Small intestine (tissue), 7 donors: ENCODE measurements at regions not wholly inside any gene's neighbourhood (a gene's known extent, or its start where the extent isn't known, plus 50 kb on each side); places are given as distances from the start of the nearest gene placed in this dataset.
A peak's percentile ranks its signal among the peaks of the same experiment; 100 is the strongest.

ENCODE experiments used
- DNase-seq, 2 donors: peaks; one replicate each; pipeline versions ENCODE4 v3.0.0 to v3.0.0-alpha.2; 2013
- FAIRE-seq: peaks from 2 replicates; lab custom pipeline; 2012; peaks lifted over from hg19 to GRCh38; lab: Jason Lieb, UNC
- H3K27ac ChIP-seq, 3 donors: one replicate each; pipeline ENCODE4 v1.5.1; 2013; ENCODE audit warnings: low read length in 2 of 3, mild to moderate bottlenecking in 2 of 3, control low read depth in 1 of 3, inconsistent platforms in 1 of 3, low read depth in 1 of 3, moderate library complexity in 1 of 3
- H3K27me3 ChIP-seq, 3 donors: one replicate each; pipeline ENCODE4 v1.6.1; 2013; ENCODE audit warnings: low read length in 3 of 3, inconsistent platforms in 1 of 3; ENCODE audit not compliant: control insufficient read depth in 3 of 3, insufficient read depth in 3 of 3
- H3K36me3 ChIP-seq, 3 donors: one replicate each; pipeline ENCODE4 v1.6.1; 2013; ENCODE audit warnings: low read length in 3 of 3, inconsistent platforms in 1 of 3, low read depth in 1 of 3, mild to moderate bottlenecking in 1 of 3, moderate library complexity in 1 of 3; ENCODE audit not compliant: control insufficient read depth in 3 of 3, insufficient read depth in 2 of 3
- H3K4me1 ChIP-seq, 3 donors: one replicate each; pipeline ENCODE4 v1.6.1; 2013; ENCODE audit warnings: low read length in 2 of 3, inconsistent platforms in 1 of 3, low read depth in 1 of 3, mild to moderate bottlenecking in 1 of 3, moderate library complexity in 1 of 3; ENCODE audit not compliant: control insufficient read depth in 3 of 3, insufficient read depth in 2 of 3
- H3K4me3 ChIP-seq, 3 donors: one replicate each; pipeline ENCODE4 v1.5.1; 2013; ENCODE audit warnings: low read length in 3 of 3, control low read depth in 1 of 3, inconsistent platforms in 1 of 3, low read depth in 1 of 3, mild to moderate bottlenecking in 1 of 3, moderate library complexity in 1 of 3
- H3K9me3 ChIP-seq, 2 donors: one replicate each; pipeline ENCODE4 v1.6.1; 2013; ENCODE audit warnings: low read depth in 1 of 2, low read length in 1 of 2; ENCODE audit not compliant: control insufficient read depth in 2 of 2, insufficient read depth in 1 of 2
- WGBS, 3 donors: extraction: QIAGEN DNeasy Blood & Tissue Kit; methylation state at CpG; one replicate each; pipeline ENCODE4 v1.1.7; 2013; 5-methylcytosine and 5-hydroxymethylcytosine counted together
- donor health status: healthy with polysubstance abuse.
- donor health status: control.
- donor health status: control.
- donor health status: Bipolar disorder and iron deficiency.
- donor health status: healthy.

DNA sequence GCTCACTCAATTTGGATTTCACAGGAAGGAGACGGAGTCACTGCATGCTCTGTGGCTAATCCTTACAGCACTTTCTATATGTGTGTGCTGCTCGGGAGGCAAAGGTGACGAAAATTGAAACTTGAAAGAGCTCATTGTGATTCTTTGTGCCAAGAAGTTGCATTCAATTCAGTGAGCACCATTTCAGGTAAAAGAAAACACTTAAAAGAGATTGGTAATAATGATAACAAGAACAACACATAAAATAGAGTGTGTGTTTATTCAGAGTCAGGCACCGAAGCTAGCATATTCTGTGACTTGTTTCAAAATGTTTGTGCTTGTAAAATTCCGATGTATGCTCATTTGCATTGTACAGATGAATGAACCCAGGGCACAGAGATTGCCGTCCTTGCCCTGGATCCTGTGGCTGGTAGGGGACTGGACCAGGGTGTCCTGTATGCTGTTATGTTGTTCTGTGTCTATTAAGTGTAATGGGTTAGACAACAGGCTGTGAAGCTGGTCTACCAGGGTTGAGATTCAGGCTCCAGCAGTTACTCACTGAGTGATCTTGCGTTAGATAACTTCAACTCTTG is 193.3 kb upstream of the PROK2 start:
- 23 to 46% (median 26%) methylated on average over 7 of the region's 7 CpGs for WGBS, 3 donors
- H3K27ac ChIP-seq = peak overlapping the region in 1 of 3 donors; percentile 89
- H3K27me3 ChIP-seq = no peaks in the 10 kb centered on the region

DNA sequence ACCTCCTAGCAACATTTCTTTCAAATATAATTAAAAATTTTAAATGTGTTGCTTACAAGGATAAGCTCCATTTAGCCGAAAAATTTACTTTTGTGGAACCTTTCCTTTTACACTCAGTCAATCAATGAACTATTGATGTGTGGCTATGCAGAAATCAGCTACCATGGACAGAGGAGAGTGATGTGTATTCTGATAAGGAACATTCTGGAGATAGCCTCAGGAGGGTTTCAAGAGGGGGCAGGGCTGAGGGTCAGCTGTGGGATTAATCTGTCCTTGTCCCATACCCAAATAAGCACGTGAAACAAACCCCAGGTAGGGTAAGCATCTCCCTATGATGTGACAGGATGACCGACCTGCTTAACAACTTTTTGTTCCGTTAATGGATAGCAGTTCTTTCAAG is 192.6 kb upstream of the PROK2 start:
- H3K9me3 ChIP-seq = peaks cover 0 to 7% of the 10 kb centered on the region in 2 donors
- no peak for FAIRE-seq
- peaks cover 0 to 19% (median 0%) of the 10 kb centered on the region in 3 donors for H3K4me1 ChIP-seq
- no peak for DNase-seq
- H3K36me3 ChIP-seq = no peaks in the 10 kb centered on the region
- 33 to 53% (median 35%) methylated on average over 4 of the region's 4 CpGs for WGBS, 3 donors
- no peak overlapping the region for H3K4me3 ChIP-seq
- no peaks in the 10 kb centered on the region for H3K27me3 ChIP-seq
- no peak overlapping the region for H3K27ac ChIP-seq

More for the DNA sequence above, 193.3 kb upstream of the PROK2 start:
- Histone ChIP-seq H3K4me3 (no peak overlapping the region), H3K36me3 (no peaks in the 10 kb centered on the region), H3K9me3 (peaks cover 0 to 7% of the 10 kb centered on the region in 2 donors), H3K4me1 (peaks cover 0 to 23% (median 0%) of the 10 kb centered on the region in 3 donors)
- DNase-seq (peak in 1 of 2 donors; percentile 20), FAIRE-seq (no peak)

- peaks cover 0 to 7% of the 10 kb centered on the region in 2 donors for H3K9me3 ChIP-seq
- no peak overlapping the region for H3K4me3 ChIP-seq
- WGBS, 3 donors = 90 to 95% (median 91%) methylated on average over 2 of the region's 2 CpGs
- no peaks in the 10 kb centered on the region for H3K27me3 ChIP-seq
- H3K36me3 ChIP-seq = no peaks in the 10 kb centered on the region
- no peak overlapping the region for H3K27ac ChIP-seq
- H3K4me1 ChIP-seq = peaks cover 0 to 12% (median 0%) of the 10 kb centered on the region in 3 donors
- no peak for FAIRE-seq
- DNase-seq = no peak
Observed at GRCh38 chr3:71975573-71975972, 190.6 kb upstream of the PROK2 start.

GRCh38 chr3:71974786-71975185 is 189.8 kb upstream of the PROK2 start:
- no peaks in the 10 kb centered on the region for H3K27me3 ChIP-seq
- peaks cover 0 to 12% (median 0%) of the 10 kb centered on the region in 3 donors for H3K4me1 ChIP-seq
- DNase-seq (no peak), FAIRE-seq (no peak)
- H3K27ac ChIP-seq = no peak overlapping the region
- 67 to 87% (median 68%) methylated on average over 3 of the region's 3 CpGs for WGBS, 3 donors
- H3K36me3 ChIP-seq = no peaks in the 10 kb centered on the region
- H3K4me3 ChIP-seq = no peak overlapping the region
- peaks cover 0 to 7% of the 10 kb centered on the region in 2 donors for H3K9me3 ChIP-seq

DNA sequence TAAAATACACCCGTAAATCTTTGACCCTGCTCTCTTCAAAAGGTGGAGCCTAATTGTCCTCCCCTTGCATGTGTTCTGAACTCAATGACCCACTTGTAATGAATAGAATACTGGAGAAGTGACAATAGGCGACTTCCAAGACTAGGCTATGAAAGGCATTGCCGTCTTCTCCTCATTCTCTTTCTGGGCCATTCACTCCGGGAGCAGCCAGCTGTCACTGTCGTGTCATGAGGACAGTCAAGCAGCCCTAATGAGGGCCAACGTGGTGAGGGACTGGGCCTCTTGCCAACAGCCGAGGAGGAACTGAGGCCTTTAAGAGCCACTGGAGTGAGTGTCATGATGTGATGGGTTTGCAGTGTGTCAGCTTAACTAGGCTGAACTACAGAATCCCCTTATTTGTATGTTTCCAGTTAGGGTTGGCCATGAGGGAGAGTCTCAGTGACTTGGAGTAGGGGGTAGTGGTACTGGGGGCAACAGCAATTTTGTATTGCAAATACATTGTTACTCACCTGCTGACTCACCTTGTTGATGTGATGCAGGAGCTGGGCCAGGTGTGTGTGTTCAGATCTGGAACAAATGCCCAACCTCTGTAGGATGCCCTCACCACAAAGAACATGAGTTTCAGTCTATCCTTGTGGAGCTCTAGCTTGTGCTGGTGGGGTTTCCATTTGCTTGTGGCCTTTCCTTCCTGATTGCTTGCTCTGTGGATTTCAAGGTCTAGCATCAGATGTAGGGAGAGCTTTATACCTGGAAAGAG is 188.5 kb upstream of the PROK2 start:
- Histone ChIP-seq H3K4me3 (no peak overlapping the region), H3K27me3 (peaks cover 0 to 5% (median 0%) of the 10 kb centered on the region in 3 donors), H3K36me3 (no peaks in the 10 kb centered on the region), H3K9me3 (peaks cover 0 to 7% of the 10 kb centered on the region in 2 donors), H3K27ac (no peak overlapping the region), H3K4me1 (peaks cover 0 to 4% (median 0%) of the 10 kb centered on the region in 3 donors)
- DNase-seq = no peak
- no peak for FAIRE-seq
- 69 to 73% (median 71%) methylated on average over 7 of the region's 7 CpGs for WGBS, 3 donors

- Histone ChIP-seq H3K27ac (no peak overlapping the region), H3K4me3 (no peak overlapping the region), H3K4me1 (no peaks in the 10 kb centered on the region), H3K27me3 (peaks cover 0 to 7% (median 0%) of the 10 kb centered on the region in 3 donors), H3K36me3 (no peaks in the 10 kb centered on the region), H3K9me3 (peaks cover 0 to 7% of the 10 kb centered on the region in 2 donors)
- 86 to 87% (median 87%) methylated on average over 5 of the region's 5 CpGs for WGBS, 3 donors
- DNase-seq (no peak), FAIRE-seq (no peak)
Observed at GRCh38 chr3:71972031-71972430, 187.1 kb upstream of the PROK2 start.

DNA sequence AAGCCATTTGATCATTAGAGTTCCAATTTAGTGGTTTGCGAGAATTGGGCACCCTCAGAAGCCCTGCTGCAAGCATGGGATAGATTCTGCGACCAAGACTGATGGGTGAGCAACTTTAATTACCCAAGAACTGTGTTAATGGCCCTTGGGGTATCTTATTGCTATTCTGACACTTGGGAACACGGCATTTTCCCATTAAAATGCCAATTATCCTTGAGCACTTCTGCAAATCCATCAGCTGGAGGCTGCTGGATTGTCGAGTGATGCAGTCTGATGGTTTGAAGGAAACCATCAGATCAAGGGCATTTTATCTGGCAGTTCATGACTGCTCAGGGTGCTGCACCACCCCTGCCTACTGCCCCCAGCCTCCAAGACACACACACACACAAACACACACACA is 183.6 kb upstream of the PROK2 start:
- no peak for FAIRE-seq
- no peak for DNase-seq
- no peaks in the 10 kb centered on the region for H3K4me1 ChIP-seq
- H3K27me3 ChIP-seq = peaks cover 0 to 13% (median 0%) of the 10 kb centered on the region in 3 donors
- 71 to 78% (median 72%) methylated on average over 4 of the region's 4 CpGs for WGBS, 3 donors
- no peaks in the 10 kb centered on the region for H3K36me3 ChIP-seq
- no peak overlapping the region for H3K4me3 ChIP-seq
- H3K9me3 ChIP-seq = no peaks in the 10 kb centered on the region
- H3K27ac ChIP-seq = no peak overlapping the region

GRCh38 chr3:71966185-71966584 is 181.2 kb upstream of the PROK2 start:
- H3K36me3 ChIP-seq = no peaks in the 10 kb centered on the region
- H3K4me3 ChIP-seq = no peak overlapping the region
- no peaks in the 10 kb centered on the region for H3K4me1 ChIP-seq
- no peak for FAIRE-seq
- DNase-seq = no peak
- no peak overlapping the region for H3K27ac ChIP-seq
- H3K9me3 ChIP-seq = no peaks in the 10 kb centered on the region
- WGBS, 3 donors = 62 to 81% (median 75%) methylated on average over 3 of the region's 3 CpGs
- H3K27me3 ChIP-seq = peaks cover 0 to 13% (median 0%) of the 10 kb centered on the region in 3 donors
